HFFc6 (cell line): ENCODE measurements at regions not wholly inside any gene's neighbourhood (a gene's known extent, or its start where the extent isn't known, plus 50 kb on each side); places are given as distances from the start of the nearest gene placed in this dataset.

Source experiments
- DNase-seq: peaks from one replicate; pipeline ENCODE4 v3.0.0-alpha.2; 2018
- H3K27ac Mint-ChIP-seq: 2 replicates; pipeline ENCODE4 v1.8.0; 2020; ENCODE audit warnings: mild to moderate bottlenecking, mixed read lengths
- H3K27me3 Mint-ChIP-seq: 2 replicates; pipeline ENCODE4 v1.8.0; 2021; ENCODE audit warnings: mild to moderate bottlenecking, moderate library complexity, mixed read lengths; ENCODE audit not compliant: insufficient read depth
- H3K36me3 Mint-ChIP-seq: 2 replicates; pipeline ENCODE4 v1.8.0; 2021; ENCODE audit warnings: low read depth, mixed read lengths
- H3K4me1 Mint-ChIP-seq: 2 replicates; pipeline ENCODE4 v1.8.0; 2020; ENCODE audit warnings: low read depth, mixed read lengths
- H3K4me3 Mint-ChIP-seq: 2 replicates; pipeline ENCODE4 v1.8.0; 2020; ENCODE audit warnings: mild to moderate bottlenecking, moderate library complexity, mixed read lengths
- H3K9me3 Mint-ChIP-seq: 2 replicates; pipeline ENCODE4 v1.8.0; 2020; ENCODE audit warnings: mild to moderate bottlenecking, mixed read lengths
- CTCF ChIP-seq: fragments of 200-600 bp; sonication (generic); IDR thresholded peaks from 2 replicates; pipeline ENCODE4 v1.5.0; 2021; ENCODE audit warnings: antibody characterized with exemption, mild to moderate bottlenecking

GRCh38 chr5:120958877-120959485 lies 494.9 kb downstream of the PRR16 start:
- 0 out of 2 replicates have a peak, but pooled peaks cover 1% of the 10 kb centered on the region for H3K27me3 Mint-ChIP-seq
- no peak for TF ChIP-seq CTCF
- no peak overlapping the region for H3K4me3 Mint-ChIP-seq
- no peak for DNase-seq
- H3K9me3 Mint-ChIP-seq = peaks cover 40% of the 10 kb centered on the region
- no peaks in the 10 kb centered on the region; the same call in 1 of the 2 replicates for H3K36me3 Mint-ChIP-seq
- no peaks in the 10 kb centered on the region for H3K4me1 Mint-ChIP-seq
- no peak overlapping the region for H3K27ac Mint-ChIP-seq

- Mint-ChIP-seq H3K9me3 (peaks cover 34% of the 10 kb centered on the region), H3K27ac (no peak overlapping the region), H3K36me3 (no peaks in the 10 kb centered on the region; the same call in 1 of the 2 replicates), H3K4me1 (no peaks in the 10 kb centered on the region), H3K4me3 (no peak overlapping the region), H3K27me3 (no peaks in the 10 kb centered on the region)
- DNase-seq = no peak
- TF ChIP-seq CTCF = no peak
Measured at GRCh38 chr5:120960510-120960909, 496.4 kb downstream of the PRR16 start.

- no peaks in the 10 kb centered on the region; the same call in 1 of the 2 replicates for H3K27me3 Mint-ChIP-seq
- H3K4me1 Mint-ChIP-seq = no peaks in the 10 kb centered on the region
- H3K9me3 Mint-ChIP-seq = peaks cover 16% of the 10 kb centered on the region
- no peak for TF ChIP-seq CTCF
- H3K36me3 Mint-ChIP-seq = no peaks in the 10 kb centered on the region
- no peak overlapping the region for H3K4me3 Mint-ChIP-seq
- no peak for DNase-seq
- no peak overlapping the region for H3K27ac Mint-ChIP-seq
Measured at GRCh38 chr5:120967366-120967765, 503.3 kb downstream of the PRR16 start.

GRCh38 chr5:120974690-120975089 lies 510.6 kb downstream of the PRR16 start:
- TF ChIP-seq CTCF = no peak
- no peaks in the 10 kb centered on the region for H3K36me3 Mint-ChIP-seq
- H3K27ac Mint-ChIP-seq = no peak overlapping the region
- H3K4me1 Mint-ChIP-seq = no peaks in the 10 kb centered on the region
- no peaks in the 10 kb centered on the region; the same call in 1 of the 2 replicates for H3K27me3 Mint-ChIP-seq
- no peak for DNase-seq
- H3K4me3 Mint-ChIP-seq = no peak overlapping the region
- H3K9me3 Mint-ChIP-seq = peaks cover 41% of the 10 kb centered on the region

GRCh38 chr5:120982351-120982750 lies 518.3 kb downstream of the PRR16 start:
- Mint-ChIP-seq H3K36me3 (no peaks in the 10 kb centered on the region), H3K9me3 (peaks cover 9% of the 10 kb centered on the region), H3K4me3 (no peak overlapping the region), H3K27ac (no peak overlapping the region), H3K27me3 (no peaks in the 10 kb centered on the region), H3K4me1 (no peaks in the 10 kb centered on the region)
- no peak for TF ChIP-seq CTCF
- no peak for DNase-seq
